Neutrophil (primary cell): ENCODE measurements at regions not wholly inside any gene's neighbourhood (a gene's known extent, or its start where the extent isn't known, plus 50 kb on each side); places are given as distances from the start of the nearest gene placed in this dataset.

ENCODE experiments used
- H3K27ac ChIP-seq: fragments of 200-600 bp; sonication (generic); 2 replicates; pipeline ENCODE4 v1.5.1; 2016; ENCODE audit warnings: mild to moderate bottlenecking, moderate library complexity
- H3K27me3 ChIP-seq: fragments of 200-600 bp; sonication (generic); 2 replicates; pipeline ENCODE4 v1.6.0; 2016; ENCODE audit warnings: mild to moderate bottlenecking
- H3K36me3 ChIP-seq: fragments of 200-600 bp; sonication (generic); 2 replicates; pipeline ENCODE4 v1.5.1; 2017
- H3K4me1 ChIP-seq, 2 experiments: fragments of 200-600 bp in 1 of 2; sonication (generic) in 1 of 2; 1 replicate in 1 of 2; 2 replicates in 1 of 2; pipeline versions ENCODE4 v1.5.1 to v1.6.1; 2013 to 2016; ENCODE audit warnings: low read depth in 1 of 2, low read length in 1 of 2, mild to moderate bottlenecking in 1 of 2, moderate library complexity in 1 of 2; ENCODE audit not compliant: control insufficient read depth in 1 of 2, insufficient read depth in 1 of 2
- H3K4me3 ChIP-seq, 2 experiments: fragments of 200-600 bp in 1 of 2; sonication (generic) in 1 of 2; 1 replicate in 1 of 2; 2 replicates in 1 of 2; pipeline ENCODE4 v1.5.1; 2013 to 2016; ENCODE audit warnings: low read depth in 1 of 2, low read length in 1 of 2, mild to moderate bottlenecking in 1 of 2, moderate library complexity in 1 of 2
- H3K9me3 ChIP-seq: fragments of 200-600 bp; sonication (generic); 2 replicates; pipeline ENCODE4 v1.5.1; 2016
- TF ChIP-seq, protein P1 (sequence below): fragments of 200-600 bp; sonication (generic); IDR thresholded peaks from 2 replicates; pipeline ENCODE4 v1.5.1; 2016; ENCODE audit warnings: antibody characterized with exemption

DNA sequence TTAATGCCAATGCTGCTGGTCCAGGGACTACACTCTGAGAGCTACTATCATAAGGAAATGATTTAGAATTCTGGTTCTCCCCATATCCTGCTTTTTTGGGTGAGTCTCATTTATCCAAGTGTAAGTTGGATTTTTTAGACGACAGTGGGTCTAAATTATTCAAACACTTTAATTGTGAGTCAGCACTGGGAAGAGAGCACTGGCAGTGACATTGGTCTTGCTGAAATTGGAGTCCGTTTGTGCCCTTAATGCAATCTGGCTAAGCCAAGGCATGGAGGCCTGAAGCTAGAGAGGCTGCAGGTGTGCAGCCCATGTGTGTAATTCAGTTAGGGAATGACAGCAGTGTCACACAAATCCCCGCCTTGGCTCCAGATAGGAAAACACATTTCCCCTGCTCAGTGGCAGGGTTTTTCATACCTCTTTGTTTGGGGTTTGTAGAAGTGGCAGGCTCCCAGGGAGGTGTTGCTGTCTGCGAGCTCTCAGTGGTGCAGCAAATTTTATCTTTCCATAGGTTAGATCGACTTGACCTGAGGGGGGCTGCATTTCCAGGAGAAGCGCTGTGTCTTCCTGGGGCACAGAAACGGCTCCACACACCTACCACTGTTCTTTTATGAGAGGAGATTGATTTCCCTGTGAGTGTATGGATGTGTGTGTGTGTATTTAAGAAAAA, 197.7 kb downstream of the CD47 start:
- no peak overlapping the region for H3K4me3 ChIP-seq
- H3K9me3 ChIP-seq: no peaks in the 10 kb centered on the region
- H3K4me1 ChIP-seq: no peaks in the 10 kb centered on the region
- peaks cover 13% of the 10 kb centered on the region for H3K27me3 ChIP-seq
- TF ChIP-seq, protein P1, sequence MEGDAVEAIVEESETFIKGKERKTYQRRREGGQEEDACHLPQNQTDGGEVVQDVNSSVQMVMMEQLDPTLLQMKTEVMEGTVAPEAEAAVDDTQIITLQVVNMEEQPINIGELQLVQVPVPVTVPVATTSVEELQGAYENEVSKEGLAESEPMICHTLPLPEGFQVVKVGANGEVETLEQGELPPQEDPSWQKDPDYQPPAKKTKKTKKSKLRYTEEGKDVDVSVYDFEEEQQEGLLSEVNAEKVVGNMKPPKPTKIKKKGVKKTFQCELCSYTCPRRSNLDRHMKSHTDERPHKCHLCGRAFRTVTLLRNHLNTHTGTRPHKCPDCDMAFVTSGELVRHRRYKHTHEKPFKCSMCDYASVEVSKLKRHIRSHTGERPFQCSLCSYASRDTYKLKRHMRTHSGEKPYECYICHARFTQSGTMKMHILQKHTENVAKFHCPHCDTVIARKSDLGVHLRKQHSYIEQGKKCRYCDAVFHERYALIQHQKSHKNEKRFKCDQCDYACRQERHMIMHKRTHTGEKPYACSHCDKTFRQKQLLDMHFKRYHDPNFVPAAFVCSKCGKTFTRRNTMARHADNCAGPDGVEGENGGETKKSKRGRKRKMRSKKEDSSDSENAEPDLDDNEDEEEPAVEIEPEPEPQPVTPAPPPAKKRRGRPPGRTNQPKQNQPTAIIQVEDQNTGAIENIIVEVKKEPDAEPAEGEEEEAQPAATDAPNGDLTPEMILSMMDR: no peak
- H3K36me3 ChIP-seq: no peaks in the 10 kb centered on the region
- H3K27ac ChIP-seq: no peak overlapping the region

DNA sequence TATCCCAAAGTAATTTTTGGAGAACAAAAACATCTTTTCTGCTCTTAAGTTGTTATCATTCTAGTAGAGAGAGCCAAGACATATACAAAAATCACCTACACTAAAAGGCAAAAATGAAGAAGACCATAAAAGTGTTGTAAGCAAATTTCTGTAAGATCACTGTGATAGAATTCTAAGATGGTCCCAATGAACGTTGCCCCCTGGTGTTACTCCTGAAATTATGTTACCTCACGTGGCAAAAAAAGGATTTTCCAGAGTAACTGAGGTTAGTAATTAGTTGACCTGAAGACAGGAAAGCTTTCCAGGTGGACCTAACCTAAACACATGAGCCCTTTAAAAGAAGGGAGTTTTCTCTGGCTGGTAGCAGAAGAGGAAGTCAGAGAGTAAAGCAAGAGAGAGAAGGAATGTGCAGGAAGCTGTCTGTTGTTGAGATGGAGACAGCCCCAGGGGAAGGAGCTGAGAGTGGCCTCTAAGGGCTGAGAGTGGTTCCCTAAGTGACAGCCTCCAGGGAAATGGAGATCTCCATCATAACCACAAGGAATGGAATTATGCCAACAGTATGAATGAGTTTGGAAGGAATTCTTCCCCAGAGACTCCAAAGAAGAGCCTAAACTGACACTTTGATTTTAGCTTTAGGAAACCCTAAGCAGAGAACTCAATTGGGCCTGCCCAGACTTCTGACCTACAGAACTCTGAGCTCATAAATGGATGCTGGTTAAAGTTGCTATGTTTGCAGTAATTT, 205.9 kb downstream of the CD47 start:
- Histone ChIP-seq H3K27ac (no peak overlapping the region), H3K9me3 (no peaks in the 10 kb centered on the region)
- TF ChIP-seq, protein P1: no peak

DNA sequence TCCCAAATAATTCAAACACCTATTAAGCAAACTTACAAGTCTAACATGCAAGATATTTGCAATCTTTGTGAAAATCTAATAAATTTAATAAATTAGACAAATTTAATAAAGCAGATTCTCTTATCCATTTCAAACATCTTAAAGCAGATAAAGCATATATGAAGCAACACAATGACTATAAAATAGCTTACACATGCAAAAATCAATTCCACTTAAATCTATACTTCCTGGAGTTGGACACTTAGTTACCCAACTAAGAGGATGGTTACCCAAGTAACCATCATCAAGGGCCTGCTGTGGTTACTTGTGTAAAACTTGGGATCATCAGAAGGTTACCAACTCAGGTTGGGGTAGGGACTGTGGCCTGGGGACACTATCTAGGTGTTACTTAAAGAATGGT, 206.8 kb downstream of the CD47 start:
- no peaks in the 10 kb centered on the region for H3K4me1 ChIP-seq
- H3K4me3 ChIP-seq: no peak overlapping the region
- no peaks in the 10 kb centered on the region for H3K36me3 ChIP-seq
- H3K9me3 ChIP-seq: no peaks in the 10 kb centered on the region
- no peak overlapping the region for H3K27ac ChIP-seq
- TF ChIP-seq, protein P1: no peak
- H3K27me3 ChIP-seq: no peaks in the 10 kb centered on the region

More for the DNA sequence above, 205.9 kb downstream of the CD47 start:
- H3K27me3 ChIP-seq: no peaks in the 10 kb centered on the region
- H3K4me3 ChIP-seq: no peak overlapping the region
- H3K36me3 ChIP-seq: no peaks in the 10 kb centered on the region
- no peaks in the 10 kb centered on the region for H3K4me1 ChIP-seq

DNA sequence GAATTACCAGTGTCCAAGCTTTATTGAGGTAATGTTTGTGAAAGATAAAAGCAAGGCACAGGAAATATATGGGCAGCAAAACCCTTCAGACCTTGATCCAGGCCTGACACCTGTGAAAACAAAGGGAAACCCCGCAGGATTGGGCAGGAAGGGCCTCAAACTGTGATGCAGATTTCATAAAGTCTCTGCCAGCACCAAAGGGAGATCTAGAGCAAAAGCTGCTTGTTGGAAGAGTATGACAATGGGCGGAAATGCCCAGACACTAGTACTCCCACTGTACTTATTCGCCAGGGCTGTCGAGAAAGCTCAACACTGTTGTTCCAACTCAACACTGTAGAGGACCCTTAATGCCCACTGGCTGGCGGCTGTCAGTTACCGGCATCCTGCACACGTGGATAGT, 207.9 kb downstream of the CD47 start:
- no peak overlapping the region for H3K4me3 ChIP-seq
- TF ChIP-seq, protein P1: no peak
- H3K27ac ChIP-seq: no peak overlapping the region

DNA sequence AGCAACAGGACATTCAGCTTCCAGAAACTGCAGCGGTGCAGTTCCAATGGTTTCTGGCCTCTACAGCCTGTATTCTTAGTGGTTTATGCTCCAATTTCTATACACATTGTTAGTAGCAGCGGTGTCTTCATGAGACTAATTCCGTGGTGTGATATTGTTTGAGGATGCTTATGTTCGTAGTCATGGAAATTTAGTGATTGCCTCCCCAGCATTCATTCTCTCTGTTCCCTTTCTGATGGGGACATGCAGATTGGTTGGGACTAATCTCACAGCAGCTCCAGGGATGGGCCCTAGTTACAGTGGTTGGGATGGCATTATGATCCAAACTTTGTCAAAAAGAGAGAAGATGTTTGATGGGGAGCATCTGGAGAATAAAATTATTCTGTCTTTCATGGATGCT, 208.6 kb downstream of the CD47 start:
- no peaks in the 10 kb centered on the region for H3K9me3 ChIP-seq
- H3K4me3 ChIP-seq: no peak overlapping the region
- H3K4me1 ChIP-seq: no peaks in the 10 kb centered on the region
- no peaks in the 10 kb centered on the region for H3K36me3 ChIP-seq
- no peaks in the 10 kb centered on the region for H3K27me3 ChIP-seq
- TF ChIP-seq, protein P1: no peak
- H3K27ac ChIP-seq: no peak overlapping the region

More for the DNA sequence above, 207.9 kb downstream of the CD47 start:
- H3K4me1 ChIP-seq: no peaks in the 10 kb centered on the region
- H3K27me3 ChIP-seq: no peaks in the 10 kb centered on the region
- no peaks in the 10 kb centered on the region for H3K9me3 ChIP-seq
- no peaks in the 10 kb centered on the region for H3K36me3 ChIP-seq
